ENCODE measurements at regions not wholly inside any gene's neighbourhood (a gene's known extent, or its start where the extent isn't known, plus 50 kb on each side); places are given as distances from the start of the nearest gene placed in this dataset.
A peak's percentile ranks its signal among the peaks of the same experiment; 100 is the strongest.

GRCh38 chr11:127255209-127255608, 254.6 kb upstream of the KIRREL3 start:
- no peak for FAIRE-seq

GRCh38 chr11:127252321-127252720, 251.8 kb upstream of the KIRREL3 start:
- FAIRE-seq = no peak

GRCh38 chr11:127249576-127249975, 249.0 kb upstream of the KIRREL3 start:
- no peak for FAIRE-seq

GRCh38 chr11:127248476-127248875, 247.9 kb upstream of the KIRREL3 start:
- no peak for FAIRE-seq

GRCh38 chr11:127247261-127247851, 246.8 kb upstream of the KIRREL3 start:
- FAIRE-seq = no peak

GRCh38 chr11:127242676-127243075, 242.1 kb upstream of the KIRREL3 start:
- FAIRE-seq = no peak

GRCh38 chr11:127238321-127238720, 237.8 kb upstream of the KIRREL3 start:
- FAIRE-seq = no peak

GRCh38 chr11:127236776-127237175, 236.2 kb upstream of the KIRREL3 start:
- FAIRE-seq = no peak

- FAIRE-seq = no peak
Observed at GRCh38 chr11:127233998-127234397, 233.4 kb upstream of the KIRREL3 start.

- peak; percentile 91 for FAIRE-seq
Observed at GRCh38 chr11:127230392-127230791, 229.8 kb upstream of the KIRREL3 start.

GRCh38 chr11:127226949-127227348, 226.4 kb upstream of the KIRREL3 start:
- FAIRE-seq = no peak

- no peak for FAIRE-seq
Observed at GRCh38 chr11:127226380-127226779, 225.8 kb upstream of the KIRREL3 start.

GRCh38 chr11:127225619-127226018, 225.0 kb upstream of the KIRREL3 start:
- no peak for FAIRE-seq

- FAIRE-seq = no peak
Observed at GRCh38 chr11:127224276-127224675, 223.7 kb upstream of the KIRREL3 start.

GRCh38 chr11:127223633-127224032, 223.1 kb upstream of the KIRREL3 start:
- FAIRE-seq = no peak

GRCh38 chr11:127223026-127223425, 222.5 kb upstream of the KIRREL3 start:
- FAIRE-seq = no peak

- no peak for FAIRE-seq
Observed at GRCh38 chr11:127219704-127220103, 219.1 kb upstream of the KIRREL3 start.

GRCh38 chr11:127218275-127218608, 217.7 kb upstream of the KIRREL3 start:
- no peak for FAIRE-seq

- FAIRE-seq = no peak
Observed at GRCh38 chr11:127217452-127218274, 217.1 kb upstream of the KIRREL3 start.

GRCh38 chr11:127205688-127206217, 205.2 kb upstream of the KIRREL3 start:
- FAIRE-seq = no peak

GRCh38 chr11:127203490-127203889, 202.9 kb upstream of the KIRREL3 start:
- FAIRE-seq = no peak

GRCh38 chr11:127202105-127202504, 201.5 kb upstream of the KIRREL3 start:
- FAIRE-seq = no peak

- no peak for FAIRE-seq
Observed at GRCh38 chr11:127199306-127199801, 198.8 kb upstream of the KIRREL3 start.

GRCh38 chr11:127195501-127196120, 195.0 kb upstream of the KIRREL3 start:
- FAIRE-seq = no peak
